Heart left ventricle (tissue), 16 donors: ENCODE measurements at regions not wholly inside any gene's neighbourhood (a gene's known extent, or its start where the extent isn't known, plus 50 kb on each side); places are given as distances from the start of the nearest gene placed in this dataset.

Experiments used
- ATAC-seq, 4 donors: fragments of 200-7000 bp; cut with Tn5 transposase; one replicate each; pipeline ENCODE4 v1.9.1; 2020 to 2022; ENCODE audit warnings: moderate library complexity in 4 of 4, mild to moderate bottlenecking in 3 of 4, moderate number of reproducible peaks in 1 of 4
- DNase-seq, 5 donors: peaks; one replicate each; pipeline ENCODE4 v3.0.0-alpha.2; 2020
- H3K27ac ChIP-seq, 12 donors: fragments of 200-600 bp; sonication (generic) in 4 of 12; one replicate each; pipeline versions ENCODE4 v1.5.0 to v1.8.0; 2016 to 2022; ENCODE audit warnings: mild to moderate bottlenecking in 2 of 12
- H3K27me3 ChIP-seq, 9 donors: fragments of 200-600 bp; sonication (generic) in 2 of 9; one replicate each; pipeline versions ENCODE4 v1.5.1 to v1.8.0; 2016 to 2022; ENCODE audit warnings: mild to moderate bottlenecking in 3 of 9
- H3K36me3 ChIP-seq, 9 donors: fragments of 200-600 bp; sonication (generic) in 2 of 9; one replicate each; pipeline versions ENCODE4 v1.5.0 to v1.8.0; 2018 to 2022; ENCODE audit warnings: mild to moderate bottlenecking in 2 of 9
- H3K4me1 ChIP-seq, 12 donors: fragments of 200-600 bp; sonication (generic) in 4 of 12; one replicate each; pipeline versions ENCODE4 v1.5.0 to v1.8.0; 2016 to 2022; ENCODE audit warnings: mild to moderate bottlenecking in 3 of 12
- H3K4me3 ChIP-seq, 12 donors: fragments of 200-600 bp; sonication (generic) in 4 of 12; one replicate each; pipeline versions ENCODE4 v1.5.0 to v1.8.0; 2017 to 2022; ENCODE audit warnings: mild to moderate bottlenecking in 9 of 12, moderate library complexity in 4 of 12
- H3K9me3 ChIP-seq, 12 donors: fragments of 200-600 bp; sonication (generic) in 4 of 12; one replicate each; pipeline versions ENCODE4 v1.5.0 to v1.8.0; 2016 to 2022; ENCODE audit warnings: mild to moderate bottlenecking in 1 of 12
- POLR2A ChIP-seq, 2 donors: fragments of 450-650 bp; IDR thresholded peaks; one replicate each; pipeline ENCODE4 v1.6.1; 2017; ENCODE audit warnings: antibody characterized with exemption in 2 of 2, mild to moderate bottlenecking in 2 of 2, moderate library complexity in 2 of 2
- WGBS, 4 donors: extraction: QIAGEN DNeasy Blood & Tissue Kit in 2 of 4; methylation state at CpG; one replicate each; pipeline versions ENCODE4 v1.1.5 to v1.1.7; 2013 to 2018; 5-methylcytosine and 5-hydroxymethylcytosine counted together
- intact Hi-C, 10 donors: fragments of 100-400 bp; cut with DNase I; formaldehyde crosslinking; loops; one replicate each; pipeline versions ENCODE4 v1.11.1 to v1.14.2; 2022
- TF ChIP-seq, protein P1 (sequence below), 12 donors: fragments of 200-600 bp; sonication (generic) in 4 of 12; IDR thresholded peaks; one replicate each; pipeline versions ENCODE4 v1.5.0 to v1.8.0; 2018 to 2022; ENCODE audit warnings: antibody characterized with exemption in 12 of 12, mild to moderate bottlenecking in 5 of 12
- donor health status: ischemic (EF 13 %, LVEDD 7.1; RV severe dilation, severe dysfunction).
- donor health status: healthy with polysubstance abuse.
- donor health status: DM: no; HTN: yes; CAD: no.
- donor health status: DM: no; HTN: no; CAD: no.
- donor health status: ischemic (EF 25% LVEDD 6.9; RV normal size, moderate dysfunction).
- donor health status: ischemic (EF 25% LVEDD 5.7; RV mildly dilated, moderate dysfunction).
- donor health status: healthy.
- donor health status: DM: yes; HTN: yes; CAD: no.
- donor health status: ischemic (EF 35%, LVEDD 5.7; RV mildly dilated, moderate dysfunction).
- donor health status: nonischemic (EF 11% LVEDD 7.7; RV severe dilation, severe dysfunction).
- donor health status: DM: yes; HTN: yes; CAD: no.
- donor health status: PGD.
- donor health status: ischemic (EF 29% LVEDD 5.4; RV normal size, mild dysfunction).
- donor health status: nonischemic (EF 23%, LVEDD 6.1; RV moderate dilation, normal function).

DNA sequence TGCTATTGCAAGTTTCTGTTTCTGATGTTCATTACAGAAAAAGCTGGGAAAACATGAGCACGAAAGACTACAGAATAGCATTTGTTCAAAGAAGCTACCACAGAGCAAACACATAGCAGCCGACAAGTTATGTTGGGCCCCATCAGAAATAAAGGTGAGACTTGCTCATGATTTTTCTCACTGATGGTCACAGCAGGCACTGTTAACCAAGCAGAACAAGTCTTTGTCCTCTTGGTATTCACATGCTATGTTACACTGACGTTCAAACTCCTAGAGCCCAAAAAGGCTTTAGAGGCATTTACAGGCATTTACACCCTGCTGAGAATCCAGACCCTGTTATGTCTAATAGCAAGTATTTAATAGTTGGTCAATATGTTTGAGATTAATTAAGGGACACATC is 235.0 kb upstream of the HNMT start:
- no peak for DNase-seq
- Histone ChIP-seq H3K4me1 (no peaks in the 10 kb centered on the region), H3K9me3 (peaks cover 0 to 24% (median 10%) of the 10 kb centered on the region in 12 donors), H3K27me3 (no peaks in the 10 kb centered on the region), H3K4me3 (no peak overlapping the region), H3K36me3 (no peaks in the 10 kb centered on the region), H3K27ac (no peak overlapping the region)
- ATAC-seq: no peak
- WGBS, 4 donors: 50 to 68% (median 67%) methylated on average over 3 of the region's 3 CpGs
- intact Hi-C loops: no loop called here
- TF ChIP-seq, protein P1, sequence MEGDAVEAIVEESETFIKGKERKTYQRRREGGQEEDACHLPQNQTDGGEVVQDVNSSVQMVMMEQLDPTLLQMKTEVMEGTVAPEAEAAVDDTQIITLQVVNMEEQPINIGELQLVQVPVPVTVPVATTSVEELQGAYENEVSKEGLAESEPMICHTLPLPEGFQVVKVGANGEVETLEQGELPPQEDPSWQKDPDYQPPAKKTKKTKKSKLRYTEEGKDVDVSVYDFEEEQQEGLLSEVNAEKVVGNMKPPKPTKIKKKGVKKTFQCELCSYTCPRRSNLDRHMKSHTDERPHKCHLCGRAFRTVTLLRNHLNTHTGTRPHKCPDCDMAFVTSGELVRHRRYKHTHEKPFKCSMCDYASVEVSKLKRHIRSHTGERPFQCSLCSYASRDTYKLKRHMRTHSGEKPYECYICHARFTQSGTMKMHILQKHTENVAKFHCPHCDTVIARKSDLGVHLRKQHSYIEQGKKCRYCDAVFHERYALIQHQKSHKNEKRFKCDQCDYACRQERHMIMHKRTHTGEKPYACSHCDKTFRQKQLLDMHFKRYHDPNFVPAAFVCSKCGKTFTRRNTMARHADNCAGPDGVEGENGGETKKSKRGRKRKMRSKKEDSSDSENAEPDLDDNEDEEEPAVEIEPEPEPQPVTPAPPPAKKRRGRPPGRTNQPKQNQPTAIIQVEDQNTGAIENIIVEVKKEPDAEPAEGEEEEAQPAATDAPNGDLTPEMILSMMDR (IDR thresholded peaks at IDR 0.05): no peak
- no peak for TF ChIP-seq POLR2A (IDR thresholded peaks at IDR 0.05)

DNA sequence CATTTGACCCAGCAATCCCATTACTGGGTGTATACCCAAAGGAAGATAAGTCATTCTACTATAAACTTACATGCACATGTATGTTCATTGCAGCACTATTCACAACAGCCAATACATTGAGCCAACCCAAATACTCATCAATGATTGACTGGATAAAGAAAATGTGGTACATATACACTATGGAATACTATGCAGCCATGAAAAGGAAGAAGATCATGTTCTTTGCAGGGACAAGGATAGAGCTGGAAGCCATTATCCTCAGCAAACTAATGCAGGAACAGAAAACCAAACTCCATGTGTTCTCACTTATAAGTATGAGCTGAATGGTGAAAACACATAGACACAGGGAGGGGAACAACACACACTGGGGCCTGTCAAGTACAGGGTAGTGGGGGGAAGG is 226.7 kb upstream of the HNMT start:
- Histone ChIP-seq H3K9me3 (peaks cover 0 to 16% (median under 1%) of the 10 kb centered on the region in 12 donors), H3K27ac (no peak overlapping the region), H3K4me3 (no peak overlapping the region), H3K27me3 (no peaks in the 10 kb centered on the region), H3K36me3 (no peaks in the 10 kb centered on the region), H3K4me1 (no peaks in the 10 kb centered on the region)
- intact Hi-C loops: no loop called here
- DNase-seq (no peak), ATAC-seq (no peak)
- TF ChIP-seq POLR2A (IDR thresholded peaks at IDR 0.05): no peak
- TF ChIP-seq, protein P1 (IDR thresholded peaks at IDR 0.05): no peak

DNA sequence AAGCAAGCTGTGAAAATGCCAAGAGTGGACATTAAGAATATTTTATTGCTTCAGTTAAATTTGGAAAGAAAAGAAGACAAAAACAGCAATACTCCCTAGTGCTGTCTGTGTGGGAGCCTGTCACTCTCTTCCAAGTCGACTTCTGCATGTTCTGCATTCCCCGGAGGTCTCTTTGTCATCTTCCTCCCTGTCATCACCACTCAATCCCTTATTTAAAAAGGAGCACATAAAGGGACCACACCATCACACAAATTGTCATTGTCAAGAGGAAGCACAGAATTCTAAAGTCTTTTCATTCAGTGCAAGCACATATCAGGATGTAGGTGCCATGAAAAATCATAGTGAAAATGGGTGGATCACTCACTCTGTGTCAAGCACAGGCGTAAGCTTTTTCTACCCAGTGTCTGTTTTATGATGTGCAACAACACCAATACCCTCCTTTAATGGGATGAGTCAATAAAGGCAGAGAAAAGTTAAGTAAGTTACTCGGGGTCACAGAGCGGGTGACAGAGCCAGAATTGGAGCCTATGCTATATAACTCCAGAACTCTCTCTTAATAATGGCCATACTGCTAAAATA is 222.4 kb upstream of the HNMT start:
- Histone ChIP-seq H3K27ac (no peak overlapping the region), H3K4me3 (no peak overlapping the region), H3K27me3 (no peaks in the 10 kb centered on the region), H3K9me3 (peaks cover 0 to 10% (median 0%) of the 10 kb centered on the region in 12 donors), H3K4me1 (no peaks in the 10 kb centered on the region), H3K36me3 (no peaks in the 10 kb centered on the region)
- WGBS, 4 donors: 59 to 63% (median 60%) methylated on average over 5 of the region's 5 CpGs
- intact Hi-C loops: no loop called here
- TF ChIP-seq, protein P1 (IDR thresholded peaks at IDR 0.05): no peak
- TF ChIP-seq POLR2A (IDR thresholded peaks at IDR 0.05): no peak
- no peak for ATAC-seq
- no peak for DNase-seq

DNA sequence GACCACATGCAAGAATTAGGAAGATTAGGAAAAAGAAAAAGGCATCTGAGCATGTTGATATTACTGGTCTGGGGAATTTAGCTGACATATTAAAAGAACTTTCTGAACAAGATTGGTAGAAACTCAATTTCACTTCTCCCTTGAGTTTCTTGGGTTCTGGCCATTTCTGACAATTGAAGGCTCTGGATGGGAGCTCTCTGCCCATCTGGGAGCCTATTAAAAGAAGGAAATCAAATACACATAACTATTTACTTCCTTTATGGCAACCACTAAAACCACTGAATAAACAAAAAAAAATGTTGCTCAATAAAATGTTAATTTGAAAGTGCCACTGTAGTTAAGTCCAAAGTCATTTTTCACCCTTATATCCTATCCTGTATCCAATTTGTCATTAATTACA is 216.8 kb upstream of the HNMT start:
- no peak overlapping the region for H3K27ac ChIP-seq
- DNase-seq (no peak), ATAC-seq (no peak)
- intact Hi-C loops: no loop called here
- H3K36me3 ChIP-seq: no peaks in the 10 kb centered on the region
- no peaks in the 10 kb centered on the region for H3K27me3 ChIP-seq
- peaks cover 0 to 7% (median 0%) of the 10 kb centered on the region in 12 donors for H3K9me3 ChIP-seq
- no peak for TF ChIP-seq POLR2A (IDR thresholded peaks at IDR 0.05)
- TF ChIP-seq, protein P1 (IDR thresholded peaks at IDR 0.05): no peak
- no peaks in the 10 kb centered on the region for H3K4me1 ChIP-seq
- H3K4me3 ChIP-seq: no peak overlapping the region
